ENCODE measurements at regions not wholly inside any gene's neighbourhood (a gene's known extent, or its start where the extent isn't known, plus 50 kb on each side); places are given as distances from the start of the nearest gene placed in this dataset.
A peak's percentile ranks its signal among the peaks of the same experiment; 100 is the strongest.

GRCh38 chr5:133713209-133713608 is 100.9 kb upstream of the FSTL4 start:
- H3K4me1 ChIP-seq: no peaks in the 10 kb centered on the region
- no peak overlapping the region for H3K4me3 ChIP-seq
- H3K9me3 ChIP-seq: no peaks in the 10 kb centered on the region
- no peak overlapping the region for H3K27ac ChIP-seq
- H3K27me3 ChIP-seq: no peaks in the 10 kb centered on the region
- TF ChIP-seq CTCF (IDR thresholded peaks at IDR 0.05): no peak
- H3K36me3 ChIP-seq: no peaks in the 10 kb centered on the region
- peak; percentile 26 for DNase-seq (ENCODE audit: low spot score)

GRCh38 chr5:133712562-133712961 is 100.2 kb upstream of the FSTL4 start:
- Histone ChIP-seq H3K36me3 (no peaks in the 10 kb centered on the region), H3K27ac (no peak overlapping the region), H3K4me1 (no peaks in the 10 kb centered on the region), H3K27me3 (no peaks in the 10 kb centered on the region), H3K4me3 (no peak overlapping the region), H3K9me3 (no peaks in the 10 kb centered on the region)
- no peak for TF ChIP-seq CTCF (IDR thresholded peaks at IDR 0.05)
- no peak for DNase-seq (ENCODE audit: low spot score)

DNA sequence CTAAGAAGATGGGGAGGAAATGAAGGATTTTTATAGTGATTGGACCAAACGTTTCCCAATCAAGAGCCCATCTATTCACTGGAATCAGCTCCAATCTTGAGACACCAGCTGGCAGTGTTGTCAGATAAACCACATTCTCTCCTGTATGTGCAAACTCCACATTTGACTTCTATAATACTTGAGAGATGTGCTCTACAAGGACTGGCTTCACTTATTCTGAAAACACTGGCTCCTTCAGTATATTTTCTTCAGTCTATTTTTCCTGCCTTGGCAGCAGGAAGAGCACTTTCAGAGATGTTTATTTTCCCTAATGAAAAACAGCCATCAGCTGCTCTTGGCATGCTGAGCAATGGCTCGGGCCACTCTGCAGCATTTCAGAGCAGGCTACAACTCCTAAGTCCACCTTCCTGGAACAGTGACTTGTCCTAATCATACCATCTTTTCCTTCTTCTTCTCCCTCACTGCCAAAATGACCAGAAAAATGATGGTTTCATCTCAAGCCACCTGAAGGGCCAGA is 96.9 kb upstream of the FSTL4 start:
- TF ChIP-seq CTCF (IDR thresholded peaks at IDR 0.05): no peak
- H3K36me3 ChIP-seq: no peaks in the 10 kb centered on the region
- no peak overlapping the region for H3K27ac ChIP-seq

GRCh38 chr5:133708331-133708850 is 96.0 kb upstream of the FSTL4 start:
- DNase-seq (ENCODE audit: low spot score): no peak
- H3K36me3 ChIP-seq: no peaks in the 10 kb centered on the region

More for the DNA sequence above, 96.9 kb upstream of the FSTL4 start:
- DNase-seq (ENCODE audit: low spot score): no peak
- H3K27me3 ChIP-seq: no peaks in the 10 kb centered on the region
- no peak overlapping the region for H3K4me3 ChIP-seq
- no peaks in the 10 kb centered on the region for H3K9me3 ChIP-seq
- no peaks in the 10 kb centered on the region for H3K4me1 ChIP-seq

DNA sequence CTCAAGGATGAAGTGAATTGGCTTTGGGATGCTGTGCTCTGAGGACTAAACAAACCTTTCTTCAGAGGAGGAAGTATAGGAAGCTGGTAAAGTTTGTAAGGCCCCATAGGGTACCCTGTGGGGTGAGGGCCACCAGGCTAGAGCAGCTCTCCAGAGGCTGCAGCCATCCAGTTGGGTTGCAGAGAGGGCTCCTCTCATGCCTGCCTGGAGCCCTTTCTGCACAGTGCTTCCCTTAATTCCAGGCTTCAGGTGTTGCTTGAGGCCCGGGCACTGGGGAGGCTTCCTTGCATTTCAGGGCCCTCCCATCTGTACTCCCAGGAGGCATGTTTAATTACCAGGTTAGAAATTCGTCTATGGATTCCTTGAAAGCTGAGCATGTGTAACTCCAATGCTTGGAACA is 95.3 kb upstream of the FSTL4 start:
- Histone ChIP-seq H3K4me1 (no peaks in the 10 kb centered on the region), H3K27me3 (no peaks in the 10 kb centered on the region), H3K27ac (no peak overlapping the region), H3K36me3 (no peaks in the 10 kb centered on the region), H3K9me3 (no peaks in the 10 kb centered on the region), H3K4me3 (no peak overlapping the region)
- no peak for DNase-seq (ENCODE audit: low spot score)
- TF ChIP-seq CTCF (IDR thresholded peaks at IDR 0.05): no peak

More at GRCh38 chr5:133708331-133708850, 96.0 kb upstream of the FSTL4 start:
- H3K27me3 ChIP-seq: no peaks in the 10 kb centered on the region
- no peak for TF ChIP-seq CTCF (IDR thresholded peaks at IDR 0.05)
- no peaks in the 10 kb centered on the region for H3K9me3 ChIP-seq
- H3K4me1 ChIP-seq: no peaks in the 10 kb centered on the region
- H3K27ac ChIP-seq: no peak overlapping the region
- no peak overlapping the region for H3K4me3 ChIP-seq

Data from right atrium auricular region (tissue), 2 donors.